ENCODE measurements at regions not wholly inside any gene's neighbourhood (a gene's known extent, or its start where the extent isn't known, plus 50 kb on each side); places are given as distances from the start of the nearest gene placed in this dataset.

DNA sequence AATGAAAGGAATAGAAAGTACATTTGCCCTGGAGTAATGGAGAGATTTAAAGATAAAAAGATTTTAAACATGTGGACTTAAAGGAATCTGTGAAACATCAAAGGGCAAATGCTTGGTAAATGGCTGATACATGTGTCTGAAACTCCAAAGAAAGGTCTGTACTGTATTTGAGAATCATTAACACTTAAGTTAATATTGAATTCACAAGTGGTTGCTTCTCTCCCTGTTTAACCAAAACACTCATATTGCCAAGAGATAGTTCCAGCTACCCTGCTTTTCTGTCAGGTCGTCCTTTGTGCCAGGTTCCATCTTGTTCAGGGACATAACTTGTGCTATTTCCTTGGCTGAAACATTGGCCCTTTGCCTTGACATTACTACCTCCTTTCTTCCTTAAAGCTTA lies 171.3 kb upstream of the HS3ST5 start:
- DNase-seq (ENCODE audit: low read depth in 4 of 4, low spot score in 3 of 4) = no peak

DNA sequence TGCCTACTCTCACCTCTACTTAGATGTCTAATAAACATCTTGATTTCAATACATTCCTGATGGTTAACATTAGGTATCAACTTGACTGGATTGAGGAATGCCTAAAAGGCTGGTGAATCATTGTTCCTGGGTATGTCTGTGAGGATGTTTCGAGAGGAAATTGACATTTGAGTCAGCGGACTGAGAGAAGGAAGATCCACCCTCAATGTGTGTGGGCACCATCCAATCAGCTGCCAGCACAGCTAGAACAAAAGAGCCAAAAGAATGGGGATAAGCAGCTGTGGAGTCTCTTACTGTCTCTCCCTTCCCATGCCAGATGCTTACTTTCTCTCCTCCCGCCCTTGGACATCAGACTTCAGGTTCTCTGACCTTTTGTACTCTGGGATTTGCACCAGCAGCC lies 128.6 kb upstream of the HS3ST5 start:
- no peak for DNase-seq (ENCODE audit: low read depth in 4 of 4, low spot score in 3 of 4)

DNA sequence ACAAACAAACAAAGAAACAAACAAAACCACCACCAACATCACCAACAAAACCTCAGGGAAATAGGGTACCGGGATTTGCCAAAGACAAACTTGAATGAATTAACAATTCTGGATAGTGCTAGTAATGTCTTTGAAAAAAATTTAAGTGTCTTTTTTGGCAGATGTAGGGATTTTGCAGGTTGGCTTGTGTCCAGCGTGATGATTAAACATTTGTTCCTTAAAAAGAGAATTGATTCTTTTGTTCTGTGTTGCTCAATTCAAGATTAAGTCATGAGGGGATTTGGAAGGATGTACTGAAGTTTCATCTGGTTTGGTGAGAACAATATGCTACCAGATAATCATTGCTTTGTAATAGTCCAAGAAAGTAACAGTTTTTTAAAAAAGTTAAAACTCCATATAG lies 125.1 kb upstream of the HS3ST5 start:
- no peak for DNase-seq (ENCODE audit: low read depth in 4 of 4, low spot score in 3 of 4)

DNA sequence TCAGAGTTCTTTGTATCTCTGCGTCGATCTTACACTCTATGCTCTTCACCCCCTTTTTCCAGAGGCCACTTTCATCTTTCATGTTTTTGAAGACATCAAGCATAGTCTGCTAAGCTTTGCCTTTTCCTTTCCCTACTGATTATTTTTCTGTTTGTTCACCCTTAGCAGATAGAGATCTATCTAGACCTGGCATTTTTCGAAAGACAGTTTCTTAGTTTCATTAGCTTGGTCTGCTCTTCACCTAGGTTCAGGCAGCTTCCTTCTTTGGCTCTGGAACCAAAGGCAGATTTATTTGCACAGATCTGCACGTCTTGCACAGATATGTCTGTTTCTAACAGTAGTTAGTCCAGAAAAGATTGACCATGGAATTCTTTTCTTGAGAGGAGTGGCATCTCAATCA lies 122.7 kb upstream of the HS3ST5 start:
- DNase-seq (ENCODE audit: low read depth in 4 of 4, low spot score in 3 of 4) = no peak

DNA sequence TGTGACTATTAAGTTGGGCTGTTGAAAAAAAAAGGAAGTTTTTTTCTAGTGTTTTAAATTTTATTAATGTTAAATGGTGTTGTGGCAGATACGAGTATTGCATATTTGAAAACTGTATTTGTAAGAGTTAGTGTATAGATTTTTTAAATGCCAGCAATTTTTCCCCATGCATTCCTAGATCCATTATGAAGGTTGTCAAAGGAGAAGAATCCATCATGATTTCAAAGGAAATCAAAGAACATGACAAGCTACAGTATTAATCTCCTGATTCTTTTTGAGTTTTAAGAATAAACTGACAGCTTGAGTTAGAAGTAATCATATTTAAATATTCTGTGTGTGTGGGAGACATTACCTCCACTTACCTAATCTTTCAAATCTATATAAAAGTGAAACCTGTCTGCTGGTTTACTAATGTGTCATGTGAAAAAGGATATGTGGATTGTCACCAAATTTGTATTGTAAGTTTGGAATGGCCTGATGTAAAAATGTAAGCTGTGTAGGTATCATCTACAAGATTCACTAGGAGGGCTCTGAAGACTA lies 111.0 kb upstream of the HS3ST5 start:
- DNase-seq (ENCODE audit: low read depth in 4 of 4, low spot score in 3 of 4) = no peak

DNA sequence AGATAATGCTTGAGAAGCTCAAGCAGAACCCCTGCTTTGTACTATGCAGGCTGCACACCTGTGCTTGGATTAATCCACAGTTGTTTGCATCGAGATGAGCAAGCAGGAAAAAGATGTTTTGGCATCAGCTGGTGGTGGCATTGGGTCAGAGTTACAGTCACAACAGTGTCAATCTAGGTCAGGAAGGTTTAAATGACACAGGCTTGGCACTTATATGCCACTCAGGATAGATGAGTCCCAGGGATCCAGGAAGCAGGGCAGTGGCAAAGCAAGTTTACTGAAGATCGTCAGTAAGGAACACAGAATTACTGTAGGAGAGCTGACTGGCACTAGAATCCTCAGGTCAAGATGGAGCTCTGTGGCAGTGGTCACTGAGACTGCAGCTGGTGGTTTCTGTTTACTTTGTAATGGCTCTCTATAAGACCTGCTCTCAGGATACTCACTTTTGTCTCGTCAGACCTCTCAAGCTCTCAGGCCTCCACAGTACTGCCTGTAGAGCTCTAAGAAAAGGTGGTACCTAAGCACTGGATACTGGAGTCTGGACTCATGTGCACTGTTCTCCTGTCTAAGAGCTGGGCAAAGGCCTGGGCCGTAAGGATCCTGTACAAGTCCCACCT lies 110.1 kb upstream of the HS3ST5 start:
- DNase-seq (ENCODE audit: low read depth in 4 of 4, low spot score in 3 of 4) = no peak

DNA sequence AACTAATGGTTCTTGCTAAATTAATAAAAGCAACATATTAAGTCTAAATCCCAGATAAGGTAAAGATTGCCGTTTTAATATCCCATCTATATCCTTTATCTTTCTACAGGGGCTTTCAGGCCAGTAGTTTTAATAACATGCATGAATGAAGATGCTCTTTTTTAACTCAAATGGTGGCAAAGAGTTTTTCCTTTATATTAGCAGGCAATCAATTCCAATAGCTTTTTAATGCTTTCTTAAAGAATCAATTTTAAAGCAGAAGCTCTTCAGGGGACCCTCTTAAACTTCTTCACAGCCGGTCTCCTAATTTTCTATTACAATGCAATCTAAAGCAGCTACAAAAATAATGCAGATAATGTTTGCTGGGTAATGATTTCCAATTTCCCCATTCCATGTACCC lies 107.8 kb upstream of the HS3ST5 start:
- no peak for DNase-seq (ENCODE audit: low read depth in 4 of 4, low spot score in 3 of 4)

DNA sequence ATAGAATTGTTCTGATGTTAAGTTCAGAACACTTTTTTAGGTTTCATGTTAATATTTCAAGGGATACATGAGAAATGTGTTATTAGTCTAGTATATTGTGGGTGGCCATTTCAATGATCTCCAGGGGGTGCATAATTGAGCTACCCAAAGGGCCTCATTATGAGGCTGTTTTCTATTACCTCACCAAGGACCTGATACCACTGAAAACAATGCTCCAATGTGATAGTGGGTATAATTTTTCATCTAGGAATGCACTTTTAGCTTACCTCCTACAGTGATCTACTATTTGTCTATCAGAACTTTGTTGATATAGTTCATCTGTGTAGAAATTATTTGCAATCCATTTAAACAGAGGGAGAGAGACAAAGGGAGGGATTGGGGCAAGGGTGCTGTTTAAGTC lies 106.8 kb upstream of the HS3ST5 start:
- DNase-seq (ENCODE audit: low read depth in 4 of 4, low spot score in 3 of 4) = no peak

DNA sequence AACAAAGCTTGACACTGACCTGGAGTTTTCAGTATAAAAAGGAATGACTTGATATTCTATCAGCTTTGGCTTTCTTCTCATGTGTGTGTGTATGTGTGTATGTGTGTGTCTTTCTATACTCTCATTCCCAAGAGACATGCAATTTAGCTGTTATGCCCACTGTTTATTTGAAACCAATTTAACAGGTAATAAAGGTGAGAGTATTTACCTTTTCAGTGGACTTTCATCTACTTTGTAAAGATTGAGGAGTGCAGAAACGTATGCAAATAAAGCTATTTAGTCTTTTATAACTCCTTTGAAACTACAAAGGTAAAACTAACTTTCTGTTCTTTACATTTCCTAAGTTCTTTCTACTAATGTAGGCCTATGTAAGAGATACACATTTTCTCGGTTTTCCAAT lies 103.5 kb upstream of the HS3ST5 start:
- no peak for DNase-seq (ENCODE audit: low read depth in 4 of 4, low spot score in 3 of 4)

DNA sequence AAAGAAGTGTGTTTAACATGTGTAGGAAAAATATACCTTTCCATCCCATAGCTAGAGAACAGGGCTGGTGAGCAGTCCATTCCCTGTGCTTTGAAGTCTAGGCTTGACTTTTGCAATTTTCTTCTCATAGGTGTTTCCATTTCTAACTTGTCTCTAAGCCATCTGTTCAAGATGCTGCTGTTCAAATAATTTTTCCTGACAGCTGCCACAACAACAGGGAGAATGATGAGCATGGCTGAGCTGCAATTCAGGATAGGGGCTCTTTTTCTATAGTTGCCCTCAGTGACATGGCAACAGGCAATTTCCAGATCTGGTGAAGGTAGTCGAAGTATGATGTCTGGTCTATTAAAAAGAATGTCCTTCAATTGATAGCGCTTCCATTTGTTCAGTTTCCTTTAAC lies 103.0 kb upstream of the HS3ST5 start:
- no peak for DNase-seq (ENCODE audit: low read depth in 4 of 4, low spot score in 3 of 4)

DNA sequence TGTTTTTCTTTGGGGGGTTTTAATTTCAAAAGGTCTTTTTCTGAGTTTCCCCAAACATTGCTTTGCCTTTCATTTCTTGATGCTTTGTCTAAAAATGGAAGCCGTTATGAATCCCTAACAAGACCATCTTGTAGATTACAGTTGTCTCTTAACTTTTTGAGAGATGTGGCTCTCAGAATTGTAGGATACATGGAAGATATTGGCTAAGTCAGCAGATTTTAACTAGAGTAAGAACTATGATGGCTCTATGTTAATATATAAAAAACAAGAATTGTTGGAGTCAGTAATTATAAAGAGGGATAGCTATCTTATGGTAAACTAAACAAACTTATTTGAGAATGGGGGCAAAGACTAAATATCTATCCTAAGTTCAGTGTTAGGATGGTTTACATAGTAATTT lies 96.6 kb upstream of the HS3ST5 start:
- no peak for DNase-seq (ENCODE audit: low read depth in 4 of 4, low spot score in 3 of 4)

DNA sequence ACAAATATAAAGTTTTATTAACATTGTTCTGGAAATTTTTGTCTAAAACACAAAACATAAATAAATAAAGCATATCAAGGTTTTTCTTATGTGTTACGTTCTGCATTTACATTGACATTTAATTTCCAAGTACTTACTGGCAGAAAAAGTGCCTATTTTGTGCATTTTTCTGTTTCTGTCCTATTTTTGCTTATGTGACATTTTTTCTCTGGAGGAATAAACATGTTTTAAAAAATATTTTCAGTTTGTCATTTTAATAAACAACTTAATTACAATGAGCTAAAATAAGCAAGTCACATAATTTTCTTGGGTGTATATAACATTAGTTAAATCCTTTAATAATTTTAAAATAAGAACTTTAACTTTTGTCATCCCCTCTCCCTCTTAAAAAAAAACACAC lies 94.4 kb upstream of the HS3ST5 start:
- DNase-seq (ENCODE audit: low read depth in 4 of 4, low spot score in 3 of 4) = no peak

DNA sequence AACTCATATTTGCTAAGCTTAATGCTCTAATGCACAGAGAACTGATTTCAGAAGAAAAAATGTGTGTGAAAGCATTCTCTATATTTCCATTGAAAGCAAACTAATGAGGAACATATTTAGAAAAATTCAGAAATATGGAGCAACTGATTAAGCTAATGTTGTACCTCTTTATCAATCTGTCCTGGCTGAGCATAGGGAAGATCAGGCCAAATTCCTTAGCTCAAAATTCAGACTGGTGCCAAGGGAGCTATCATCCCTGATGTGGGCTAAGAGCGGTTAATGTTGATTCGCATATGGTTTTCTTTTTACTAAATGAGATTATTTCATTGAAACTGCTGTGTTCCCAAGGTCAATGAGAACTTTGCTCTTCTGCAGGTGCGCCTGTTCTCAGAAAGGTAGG lies 93.9 kb upstream of the HS3ST5 start:
- no peak for DNase-seq (ENCODE audit: low read depth in 4 of 4, low spot score in 3 of 4)

DNA sequence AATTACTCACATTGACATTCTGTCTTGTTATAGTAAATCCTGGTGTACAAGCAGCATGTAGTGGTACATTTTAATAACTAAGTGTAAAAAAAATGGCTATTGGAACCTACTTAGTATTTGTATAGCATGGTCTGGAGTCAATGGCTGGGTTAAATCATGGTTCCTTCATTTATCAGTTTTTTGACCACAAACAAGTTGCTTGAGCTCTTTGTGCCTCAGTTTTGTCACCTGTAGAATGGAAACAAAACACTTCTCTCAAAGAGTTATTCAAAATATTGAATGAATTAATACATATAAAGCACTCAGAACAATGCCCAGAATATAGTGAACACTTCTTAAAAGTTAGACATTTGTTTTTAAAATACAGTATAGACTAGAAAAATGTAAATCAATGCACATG lies 93.2 kb upstream of the HS3ST5 start:
- no peak for DNase-seq (ENCODE audit: low read depth in 4 of 4, low spot score in 3 of 4)

DNA sequence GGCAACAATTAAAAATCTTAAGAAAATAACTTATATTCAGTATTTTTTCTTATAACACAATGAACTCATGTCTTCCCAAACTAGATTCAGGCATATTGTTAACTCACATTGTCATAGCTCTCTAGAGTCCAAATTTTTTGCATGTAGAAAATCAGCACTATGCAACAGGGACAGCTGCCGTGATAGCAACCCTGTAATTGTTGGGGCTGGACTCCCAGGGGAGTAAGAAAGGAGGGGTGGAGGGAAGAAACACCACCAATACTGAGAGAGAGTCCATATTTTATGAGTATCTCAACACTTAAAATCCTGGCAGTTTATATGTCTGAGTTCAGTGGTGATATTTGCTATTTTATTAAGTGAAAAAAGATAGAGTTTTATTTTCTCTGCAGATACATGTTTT lies 89.6 kb upstream of the HS3ST5 start:
- no peak for DNase-seq (ENCODE audit: low read depth in 4 of 4, low spot score in 3 of 4)

DNA sequence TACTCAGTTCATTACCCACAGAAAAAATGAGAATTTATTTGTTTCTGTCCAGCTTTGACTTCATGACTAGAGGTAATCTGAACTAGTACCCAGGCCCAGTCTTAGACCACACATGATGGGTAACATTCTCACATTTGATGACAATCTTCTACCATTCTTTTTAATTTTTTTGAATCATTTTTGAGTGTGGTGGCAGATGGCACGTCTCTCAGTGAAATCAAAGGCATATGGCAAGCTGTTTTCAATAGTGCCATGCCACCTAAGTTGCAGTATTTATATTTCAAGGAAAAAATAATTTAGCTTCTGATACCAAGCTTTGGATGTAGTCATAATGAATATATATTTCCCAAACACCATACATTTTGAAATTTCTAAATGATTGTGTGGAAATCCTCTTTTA lies 88.8 kb upstream of the HS3ST5 start:
- no peak for DNase-seq (ENCODE audit: low read depth in 4 of 4, low spot score in 3 of 4)

DNA sequence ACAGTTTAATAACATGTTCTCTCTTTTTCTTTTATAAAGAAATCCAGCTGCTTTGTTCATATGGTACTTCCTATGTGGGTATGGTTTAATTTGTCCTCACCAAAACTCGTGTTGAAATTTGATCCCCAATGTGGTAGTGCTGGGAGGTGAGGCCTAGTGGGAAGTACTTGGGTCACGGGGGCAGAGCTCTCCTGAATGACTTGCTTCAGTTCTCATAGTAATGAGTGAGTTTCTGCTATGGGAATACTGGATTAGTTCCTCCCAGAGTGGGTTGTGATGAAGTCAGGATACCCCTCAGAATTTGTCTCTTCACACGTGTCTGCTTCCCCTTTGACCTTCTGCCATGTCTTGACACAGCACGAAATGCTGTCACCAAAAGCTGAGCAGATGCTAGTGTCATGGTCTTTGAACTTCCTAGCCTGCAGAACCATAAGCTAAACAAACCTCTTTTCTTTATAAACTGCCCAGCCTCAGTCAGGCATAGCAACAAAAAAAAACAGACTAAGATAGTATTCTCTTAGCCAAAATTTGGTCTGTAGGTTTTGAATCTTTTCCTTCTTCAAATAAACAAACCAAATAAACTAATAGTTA lies 87.8 kb upstream of the HS3ST5 start:
- DNase-seq (ENCODE audit: low read depth in 4 of 4, low spot score in 3 of 4) = no peak

DNA sequence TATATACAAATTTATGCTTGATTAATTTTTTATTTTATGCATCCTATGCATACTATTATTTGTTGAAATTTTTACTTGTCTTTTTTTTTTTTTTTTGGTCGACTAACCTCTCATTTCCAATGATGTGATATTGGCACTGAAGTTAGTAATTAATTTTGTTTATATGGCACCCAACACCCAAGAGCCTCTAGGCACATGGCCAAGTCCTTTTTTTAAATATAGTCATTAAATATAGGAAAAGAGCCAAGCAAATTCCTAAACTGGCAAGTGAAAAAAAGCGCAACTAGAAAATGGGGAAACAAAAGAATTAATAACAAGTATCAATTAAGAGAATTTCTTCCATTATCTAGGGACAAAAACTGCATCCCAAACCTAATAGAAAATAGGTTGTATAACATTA lies 85.5 kb upstream of the HS3ST5 start:
- no peak for DNase-seq (ENCODE audit: low read depth in 4 of 4, low spot score in 3 of 4)

DNA sequence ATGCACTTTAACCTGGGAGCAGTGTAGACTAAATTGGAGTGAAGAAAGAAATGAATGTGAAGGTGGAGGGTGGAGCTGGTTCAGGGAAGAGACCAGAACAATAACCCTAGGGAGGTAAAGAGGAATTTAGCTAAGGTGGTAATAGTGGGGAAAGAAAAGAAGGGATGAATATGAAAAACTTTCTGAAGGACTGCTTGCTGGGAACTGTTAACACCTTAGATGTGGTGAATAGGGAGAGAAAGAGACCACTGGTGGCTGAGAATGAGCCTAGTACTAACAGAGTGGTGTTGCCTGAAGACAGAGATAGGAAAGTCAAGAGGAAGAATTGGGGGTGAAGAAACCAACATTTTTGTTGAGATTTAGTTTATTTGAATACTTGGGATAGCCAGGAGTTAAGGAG lies 78.4 kb upstream of the HS3ST5 start:
- no peak for DNase-seq (ENCODE audit: low read depth in 4 of 4, low spot score in 3 of 4)

DNA sequence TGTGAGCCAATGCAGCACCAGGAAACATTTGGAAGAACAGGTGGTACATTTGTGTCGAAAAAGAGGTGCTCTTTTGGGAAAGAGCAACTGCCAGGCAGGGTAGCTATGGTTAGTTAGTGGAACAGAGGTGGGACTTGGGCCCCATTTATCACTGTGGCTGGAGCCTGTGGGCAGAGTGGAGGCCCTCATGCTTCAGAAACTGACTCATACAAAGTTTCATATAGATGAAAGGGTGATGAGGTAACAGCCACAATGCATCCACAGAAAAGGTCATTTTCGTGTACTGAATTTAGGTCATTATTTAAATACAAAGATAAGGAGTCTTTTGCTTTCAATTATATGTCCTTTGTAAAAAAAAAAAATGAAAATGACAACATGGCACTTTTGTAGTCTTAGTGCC lies 76.4 kb upstream of the HS3ST5 start:
- DNase-seq (ENCODE audit: low read depth in 4 of 4, low spot score in 3 of 4) = no peak

DNA sequence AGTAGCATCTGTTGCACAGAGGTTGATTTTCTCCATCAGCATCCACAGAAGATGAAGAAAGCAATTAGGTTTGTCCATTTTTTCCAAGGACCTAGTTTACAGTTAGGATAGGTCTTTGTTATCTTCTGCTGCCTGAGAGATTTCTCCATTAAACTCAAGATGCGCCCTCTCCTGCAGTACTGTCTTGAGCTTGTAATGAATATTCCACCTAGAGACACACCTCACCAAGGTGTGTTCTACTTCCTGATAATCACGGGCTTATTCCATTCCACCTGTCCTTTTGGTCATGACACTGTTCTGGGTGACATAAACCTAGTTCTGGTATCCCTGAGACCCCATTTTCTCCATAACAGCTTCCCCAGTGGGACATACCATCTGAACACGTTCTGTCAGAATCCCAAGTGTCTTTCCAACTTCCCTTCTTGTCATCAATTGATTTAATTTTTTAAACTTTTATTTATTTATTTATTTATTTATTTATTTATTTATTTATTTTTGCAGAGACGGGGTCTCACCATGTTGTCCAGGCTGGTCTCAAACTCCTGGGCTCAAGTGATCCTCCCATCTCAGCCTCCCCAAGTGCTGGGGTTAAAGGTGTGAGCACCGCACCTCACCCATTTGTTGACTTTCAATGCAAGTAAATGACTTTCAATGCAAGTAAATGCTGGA lies 75.6 kb upstream of the HS3ST5 start:
- DNase-seq (ENCODE audit: low read depth in 4 of 4, low spot score in 3 of 4) = no peak

DNA sequence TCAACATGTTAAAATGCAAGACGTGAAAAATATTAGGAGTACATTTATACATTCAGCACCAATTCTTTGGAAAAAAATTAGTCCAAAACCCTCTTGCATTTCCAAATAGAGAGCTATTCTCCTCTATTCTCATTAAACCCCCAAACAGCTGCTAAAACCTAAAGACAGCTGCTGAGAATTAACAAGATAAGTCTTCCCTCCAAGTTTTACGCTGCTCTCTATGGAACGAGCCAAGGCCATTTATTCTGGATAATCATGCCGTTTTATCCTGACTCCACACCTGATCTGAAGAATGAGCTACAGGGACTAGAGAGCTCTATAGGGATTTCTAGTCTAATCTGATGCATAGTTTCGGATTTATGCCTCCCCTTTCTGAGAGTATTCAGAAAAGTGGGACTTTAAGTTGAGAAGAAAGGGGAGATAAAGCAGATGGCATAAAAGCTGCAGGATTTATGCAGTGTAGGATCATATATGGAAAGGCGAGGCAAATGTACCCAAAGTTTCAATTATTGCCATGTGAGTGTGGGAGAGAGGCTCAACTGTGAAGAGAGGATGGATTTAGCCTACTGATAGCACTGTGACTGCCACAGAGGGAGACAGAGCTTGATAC lies 64.7 kb upstream of the HS3ST5 start:
- no peak for DNase-seq (ENCODE audit: low read depth in 4 of 4, low spot score in 3 of 4)

Data from left renal pelvis (tissue), 4 donors.